NCI-H524 treated with DMSO at 0.1 percent for 48 hours (cell line): ENCODE measurements at regions not wholly inside any gene's neighbourhood (a gene's known extent, or its start where the extent isn't known, plus 50 kb on each side); places are given as distances from the start of the nearest gene placed in this dataset.
A peak's percentile ranks its signal among the peaks of the same experiment; 100 is the strongest.

ENCODE experiments used
- DNase-seq: peaks from one replicate; lab custom pipeline; 2025; lab: John Stamatoyannopoulos, UW

- no peak for DNase-seq
Measured at GRCh38 chr2:129797489-129798300, 181.8 kb upstream of the RAB6C start.

GRCh38 chr2:129798301-129798581 is 181.2 kb upstream of the RAB6C start:
- DNase-seq = no peak

GRCh38 chr2:129798626-129799025 is 180.8 kb upstream of the RAB6C start:
- DNase-seq = no peak

GRCh38 chr2:129799036-129799958 is 180.2 kb upstream of the RAB6C start:
- DNase-seq = no peak

GRCh38 chr2:129800285-129800684 is 179.2 kb upstream of the RAB6C start:
- DNase-seq = no peak

- no peak for DNase-seq
Measured at GRCh38 chr2:129800686-129801085, 178.8 kb upstream of the RAB6C start.

GRCh38 chr2:129801575-129801974 is 177.9 kb upstream of the RAB6C start:
- no peak for DNase-seq

- DNase-seq = no peak
Measured at GRCh38 chr2:129802290-129802689, 177.2 kb upstream of the RAB6C start.

GRCh38 chr2:129803032-129803431 is 176.4 kb upstream of the RAB6C start:
- DNase-seq = peak; percentile 8

- DNase-seq = no peak
Measured at GRCh38 chr2:129803871-129804270, 175.6 kb upstream of the RAB6C start.

- DNase-seq = peak; percentile 46
Measured at GRCh38 chr2:129805899-129806298, 173.6 kb upstream of the RAB6C start.

- DNase-seq = peak; percentile 60
Measured at GRCh38 chr2:129806317-129806716, 173.1 kb upstream of the RAB6C start.

GRCh38 chr2:129806990-129807389 is 172.5 kb upstream of the RAB6C start:
- peak; percentile 21 for DNase-seq

GRCh38 chr2:129807642-129808338 is 171.7 kb upstream of the RAB6C start:
- DNase-seq = peak; percentile 74

GRCh38 chr2:129810521-129810920 is 168.9 kb upstream of the RAB6C start:
- DNase-seq = no peak

- no peak for DNase-seq
Measured at GRCh38 chr2:129812071-129812470, 167.4 kb upstream of the RAB6C start.

- DNase-seq = no peak
Measured at GRCh38 chr2:129812654-129813053, 166.8 kb upstream of the RAB6C start.

GRCh38 chr2:129813404-129813803 is 166.1 kb upstream of the RAB6C start:
- DNase-seq = no peak

GRCh38 chr2:129816813-129817574 is 162.5 kb upstream of the RAB6C start:
- DNase-seq = no peak

GRCh38 chr2:129819855-129820254 is 159.6 kb upstream of the RAB6C start:
- DNase-seq = no peak

GRCh38 chr2:129820908-129821307 is 158.6 kb upstream of the RAB6C start:
- no peak for DNase-seq

GRCh38 chr2:129821445-129821844 is 158.0 kb upstream of the RAB6C start:
- no peak for DNase-seq
